Osteocyte (in vitro differentiated cells): ENCODE measurements at regions not wholly inside any gene's neighbourhood (a gene's known extent, or its start where the extent isn't known, plus 50 kb on each side); places are given as distances from the start of the nearest gene placed in this dataset.
"Not testable (repeated sequence)": the region's sequence is repeated elsewhere in the genome, so short reads cannot be mapped to it uniquely, and the experiment has no call there.

ENCODE experiments used
- DNase-seq: peaks from one replicate; pipeline ENCODE4 v3.0.0; 2021; ENCODE audit warnings: mixed read lengths; ENCODE audit not compliant: unreplicated experiment; ENCODE audit errors: extremely low spot score
- H3K27ac Mint-ChIP-seq: one replicate; pipeline ENCODE4 v1.8.0; 2021; ENCODE audit warnings: mild to moderate bottlenecking, mixed read lengths; ENCODE audit not compliant: unreplicated experiment
- H3K27me3 Mint-ChIP-seq: one replicate; pipeline ENCODE4 v1.8.0; 2021; ENCODE audit warnings: mixed read lengths; ENCODE audit not compliant: unreplicated experiment
- H3K36me3 Mint-ChIP-seq: one replicate; pipeline ENCODE4 v1.8.0; 2021; ENCODE audit warnings: mixed read lengths; ENCODE audit not compliant: unreplicated experiment
- H3K4me1 Mint-ChIP-seq: one replicate; pipeline ENCODE4 v1.8.0; 2021; ENCODE audit warnings: mixed read lengths; ENCODE audit not compliant: unreplicated experiment
- H3K4me3 Mint-ChIP-seq: one replicate; pipeline ENCODE4 v1.8.0; 2021; ENCODE audit warnings: mild to moderate bottlenecking, moderate library complexity, mixed read lengths; ENCODE audit not compliant: unreplicated experiment
- H3K9me3 Mint-ChIP-seq: one replicate; pipeline ENCODE4 v1.8.0; 2021; ENCODE audit warnings: mixed read lengths; ENCODE audit not compliant: unreplicated experiment
- TF ChIP-seq, protein P1 (sequence below): fragments of 200-600 bp; sonication (generic); IDR thresholded peaks from 2 replicates; pipeline ENCODE4 v1.5.0; 2021; ENCODE audit warnings: antibody characterized with exemption, mild to moderate bottlenecking, moderate library complexity

- Mint-ChIP-seq H3K27ac (no peak overlapping the region), H3K27me3 (peaks cover 47% of the 10 kb centered on the region), H3K36me3 (no peaks in the 10 kb centered on the region), H3K9me3 (no peaks in the 10 kb centered on the region), H3K4me3 (no peak overlapping the region), H3K4me1 (peaks cover 3% of the 10 kb centered on the region)
- TF ChIP-seq, protein P1, sequence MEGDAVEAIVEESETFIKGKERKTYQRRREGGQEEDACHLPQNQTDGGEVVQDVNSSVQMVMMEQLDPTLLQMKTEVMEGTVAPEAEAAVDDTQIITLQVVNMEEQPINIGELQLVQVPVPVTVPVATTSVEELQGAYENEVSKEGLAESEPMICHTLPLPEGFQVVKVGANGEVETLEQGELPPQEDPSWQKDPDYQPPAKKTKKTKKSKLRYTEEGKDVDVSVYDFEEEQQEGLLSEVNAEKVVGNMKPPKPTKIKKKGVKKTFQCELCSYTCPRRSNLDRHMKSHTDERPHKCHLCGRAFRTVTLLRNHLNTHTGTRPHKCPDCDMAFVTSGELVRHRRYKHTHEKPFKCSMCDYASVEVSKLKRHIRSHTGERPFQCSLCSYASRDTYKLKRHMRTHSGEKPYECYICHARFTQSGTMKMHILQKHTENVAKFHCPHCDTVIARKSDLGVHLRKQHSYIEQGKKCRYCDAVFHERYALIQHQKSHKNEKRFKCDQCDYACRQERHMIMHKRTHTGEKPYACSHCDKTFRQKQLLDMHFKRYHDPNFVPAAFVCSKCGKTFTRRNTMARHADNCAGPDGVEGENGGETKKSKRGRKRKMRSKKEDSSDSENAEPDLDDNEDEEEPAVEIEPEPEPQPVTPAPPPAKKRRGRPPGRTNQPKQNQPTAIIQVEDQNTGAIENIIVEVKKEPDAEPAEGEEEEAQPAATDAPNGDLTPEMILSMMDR = no peak
- no peak for DNase-seq
Observed at GRCh38 chr6:27775796-27776184, 136.4 kb downstream of the OR2B2 start.

GRCh38 chr6:27775138-27775795, 136.9 kb downstream of the OR2B2 start:
- H3K36me3 Mint-ChIP-seq, H3K27ac Mint-ChIP-seq, H3K4me3 Mint-ChIP-seq, H3K9me3 Mint-ChIP-seq, H3K4me1 Mint-ChIP-seq, DNase-seq: not testable (repeated sequence)
- peaks cover 49% of the 10 kb centered on the region for H3K27me3 Mint-ChIP-seq

- H3K9me3 Mint-ChIP-seq, H3K4me1 Mint-ChIP-seq, H3K36me3 Mint-ChIP-seq, H3K4me3 Mint-ChIP-seq, H3K27ac Mint-ChIP-seq: not testable (repeated sequence)
- H3K27me3 Mint-ChIP-seq = peaks cover 50% of the 10 kb centered on the region
- DNase-seq = peak; percentile 40
Observed at GRCh38 chr6:27774264-27774600, 138.0 kb downstream of the OR2B2 start.

GRCh38 chr6:27773542-27774263, 138.5 kb downstream of the OR2B2 start:
- H3K36me3 Mint-ChIP-seq, H3K9me3 Mint-ChIP-seq, H3K4me1 Mint-ChIP-seq, H3K4me3 Mint-ChIP-seq, H3K27ac Mint-ChIP-seq: not testable (repeated sequence)
- peak; percentile 34 for DNase-seq
- H3K27me3 Mint-ChIP-seq = peaks cover 48% of the 10 kb centered on the region

DNA sequence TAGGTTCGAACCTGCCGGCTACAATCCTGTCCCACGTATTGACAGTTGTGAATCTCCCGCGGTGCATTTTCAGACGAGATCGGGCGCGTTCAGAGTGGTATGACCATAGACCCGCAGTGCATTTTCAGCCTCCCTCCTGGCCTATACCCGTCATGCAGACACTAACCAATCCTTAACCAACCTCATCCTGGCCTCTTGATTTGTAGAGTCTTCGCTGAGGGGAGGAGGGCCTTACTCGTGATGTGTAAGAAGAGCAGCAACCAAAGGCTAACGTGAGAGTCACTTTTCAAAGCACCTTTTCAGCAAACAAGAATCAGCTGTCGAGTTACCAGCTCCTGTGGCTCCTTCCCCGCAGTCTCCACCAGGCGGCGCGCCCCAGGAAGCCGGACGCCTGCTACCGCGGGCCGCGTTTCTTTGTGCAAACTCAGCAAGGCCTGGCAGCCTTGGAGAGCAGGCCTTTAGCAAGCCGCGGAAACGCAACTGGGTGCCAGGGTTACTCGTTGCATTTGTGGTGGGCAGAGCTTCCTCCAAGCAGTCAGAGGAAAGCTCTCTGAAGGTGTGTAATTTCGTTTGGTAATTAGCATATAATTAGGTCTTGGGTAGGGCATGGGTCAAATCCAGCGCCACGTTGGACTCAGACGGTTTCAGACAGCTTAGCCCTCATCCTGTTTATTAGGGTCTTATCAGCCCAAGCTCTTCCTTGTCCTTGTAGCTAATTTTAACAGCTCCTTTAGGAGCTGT, 139.8 kb downstream of the OR2B2 start:
- Mint-ChIP-seq H3K27me3 (peaks cover 39% of the 10 kb centered on the region), H3K4me1 (peaks cover 3% of the 10 kb centered on the region), H3K36me3 (no peaks in the 10 kb centered on the region), H3K4me3 (no peak overlapping the region), H3K27ac (no peak overlapping the region), H3K9me3 (no peaks in the 10 kb centered on the region)
- peak; percentile 94 for DNase-seq
- TF ChIP-seq, protein P1 = peak; percentile 97

DNA sequence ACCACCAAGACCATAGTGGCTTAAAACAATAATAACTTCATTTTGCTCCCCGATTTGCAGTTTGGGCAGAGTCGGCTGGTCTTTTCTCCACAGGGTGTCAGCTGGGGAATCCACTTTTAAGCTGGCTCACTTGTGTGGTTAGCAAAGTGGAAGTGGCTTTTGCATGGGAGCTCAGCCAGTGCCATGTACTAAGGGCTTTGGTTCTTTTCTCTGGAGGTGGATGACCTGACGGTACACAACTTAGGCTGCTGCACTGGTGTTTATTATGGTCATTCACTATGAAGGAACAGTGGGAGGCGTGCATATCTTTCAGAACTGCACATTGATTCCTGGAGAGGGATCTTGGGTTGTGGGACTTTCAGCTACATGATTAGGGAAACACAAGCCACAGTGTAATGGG, 141.0 kb downstream of the OR2B2 start:
- no peak overlapping the region for H3K27ac Mint-ChIP-seq
- H3K4me3 Mint-ChIP-seq = no peak overlapping the region
- H3K4me1 Mint-ChIP-seq = peaks cover 3% of the 10 kb centered on the region

More for the DNA sequence above, 141.0 kb downstream of the OR2B2 start:
- H3K27me3 Mint-ChIP-seq = peaks cover 27% of the 10 kb centered on the region
- H3K36me3 Mint-ChIP-seq = no peaks in the 10 kb centered on the region
- H3K9me3 Mint-ChIP-seq = no peaks in the 10 kb centered on the region
- TF ChIP-seq, protein P1 = no peak
- DNase-seq = peak; percentile 11
